HCT116 (cell line): ENCODE measurements at regions not wholly inside any gene's neighbourhood (a gene's known extent, or its start where the extent isn't known, plus 50 kb on each side); places are given as distances from the start of the nearest gene placed in this dataset.

Experiments used
- ATAC-seq: fragments of 200-7000 bp; cut with Tn5 transposase; 2 replicates; pipeline ENCODE4 v1.9.1; 2020; ENCODE audit warnings: mild to moderate bottlenecking, moderate library complexity
- BruUV-seq: library from RNA; stranded (reverse); fragments of 400-500 nt; replicated peaks from 2 replicates; lab custom pipeline; 2021; lab: Mats Ljungman, UMichigan
- CTCF ChIA-PET: fragments of 300-600 bp; sonication (Branson Sonifier 250); formaldehyde crosslinking; loops from one replicate; lab custom pipeline; 2021; ENCODE audit warnings: antibody characterized with exemption; lab: Charles Lee
- POLR2A ChIA-PET: fragments of 300-600, 350-600 bp; sonication (Branson Sonifier 250); formaldehyde crosslinking; loops from one replicate; lab custom pipeline; 2021; ENCODE audit warnings: antibody characterized with exemption; lab: Charles Lee
- RAD21 ChIA-PET, 2 experiments: fragments of 300-600 bp; sonication (Branson Sonifier 250); formaldehyde crosslinking; loops; one replicate each; lab custom pipeline; 2023; ENCODE audit warnings: low total read pairs in 2 of 2; ENCODE audit not compliant: uncharacterized antibody in 2 of 2, unreplicated experiment in 2 of 2, low non-redundant PET in 1 of 2; lab: Charles Lee
- DNase-seq: peaks from one replicate; pipeline ENCODE4 v3.0.0-alpha.2; 2010; ENCODE audit warnings: low read depth, low spot score
- H2AFZ ChIP-seq: fragments of 200-600 bp; shearing (Covaris generic), sonication (generic); 2 replicates; pipeline ENCODE4 v1.6.1; 2017; ENCODE audit warnings: low read depth, mixed run types, mixed read lengths, antibody characterized with exemption, low read length; ENCODE audit not compliant: poor library complexity, severe bottlenecking
- H3K27ac ChIP-seq: 2 replicates; pipeline ENCODE4 v1.5.1; 2012; ENCODE audit warnings: low read depth, low read length
- H3K27me3 ChIP-seq: fragments of 200-600 bp; sonication (generic); 2 replicates; pipeline ENCODE4 v1.6.1; 2016; ENCODE audit warnings: mixed run types, low read length, mixed read lengths; ENCODE audit not compliant: insufficient read depth
- H3K36me3 ChIP-seq, 2 experiments: fragments of 200-500 bp in 1 of 2; fragments of 200-600 bp in 1 of 2; sonication (Bioruptor generic) in 1 of 2; sonication (generic) in 1 of 2; 2 replicates each; pipeline versions ENCODE4 v1.5.1 to v1.6.1; 2014 to 2016; ENCODE audit warnings: low read length in 2 of 2, inconsistent platforms in 1 of 2, mixed read lengths in 1 of 2, mixed run types in 1 of 2; ENCODE audit not compliant: insufficient read depth in 2 of 2, control insufficient read depth in 1 of 2
- H3K4me1 ChIP-seq, 2 experiments: fragments of 200-600 bp in 1 of 2; sonication (generic) in 1 of 2; 2 replicates each; pipeline versions ENCODE4 v1.5.1 to v1.6.1; 2012 to 2017; ENCODE audit warnings: low read length in 2 of 2, inconsistent platforms in 1 of 2, mild to moderate bottlenecking in 1 of 2, mixed read lengths in 1 of 2, mixed run types in 1 of 2, moderate library complexity in 1 of 2; ENCODE audit not compliant: insufficient read depth in 2 of 2, control insufficient read depth in 1 of 2
- H3K4me2 ChIP-seq: fragments of 200-600 bp; sonication (generic); 2 replicates; pipeline ENCODE4 v1.6.1; 2017; ENCODE audit warnings: mixed run types, low read length, mixed read lengths
- H3K4me3 ChIP-seq, 2 experiments: fragments of 200-600 bp in 1 of 2; sonication (generic) in 1 of 2; replicated peaks in 1 of 2; 2 replicates each; pipeline ENCODE4 v1.5.1; 2011 to 2016; ENCODE audit warnings: low read length in 2 of 2, control low read depth in 1 of 2, low read depth in 1 of 2, mild to moderate bottlenecking in 1 of 2, mixed read lengths in 1 of 2, mixed run types in 1 of 2
- H3K79me2 ChIP-seq: fragments of 200-600 bp; sonication (generic); 2 replicates; pipeline ENCODE4 v1.6.1; 2017; ENCODE audit warnings: mild to moderate bottlenecking, mixed run types, low read length, moderate library complexity, mixed read lengths; ENCODE audit not compliant: insufficient read depth
- H3K9ac ChIP-seq: fragments of 200-600 bp; sonication (generic); 2 replicates; pipeline ENCODE4 v1.6.1; 2016; ENCODE audit warnings: low read length, mixed read lengths
- H3K9me2 ChIP-seq: fragments of 200-600 bp; sonication (generic), shearing (Covaris generic); 2 replicates; pipeline ENCODE4 v1.6.1; 2017; ENCODE audit warnings: mixed run types, mild to moderate bottlenecking, moderate library complexity; ENCODE audit not compliant: insufficient read depth
- H3K9me3 ChIP-seq, 2 experiments: fragments of 200-500 bp in 1 of 2; fragments of 200-600 bp in 1 of 2; sonication (Bioruptor generic) in 1 of 2; sonication (generic) in 1 of 2; 2 replicates each; pipeline ENCODE4 v1.6.1; 2014 to 2017; ENCODE audit warnings: low read length in 2 of 2, mixed read lengths in 2 of 2, inconsistent platforms in 1 of 2, low read depth in 1 of 2, mild to moderate bottlenecking in 1 of 2, mixed run types in 1 of 2, moderate library complexity in 1 of 2; ENCODE audit not compliant: control insufficient read depth in 1 of 2, insufficient read depth in 1 of 2
- H4K20me1 ChIP-seq: fragments of 200-600 bp; sonication (generic), shearing (Covaris generic); 2 replicates; pipeline ENCODE4 v1.6.1; 2017; ENCODE audit warnings: mixed run types, mild to moderate bottlenecking, moderate library complexity; ENCODE audit not compliant: insufficient read depth
- CBX3 ChIP-seq: IDR thresholded peaks from 2 replicates; pipeline ENCODE4 v1.6.1; 2012; ENCODE audit warnings: low read depth
- EGR1 ChIP-seq: IDR thresholded peaks from 2 replicates; pipeline ENCODE4 v1.6.1; 2012; ENCODE audit warnings: low read depth
- ELF1 ChIP-seq: IDR thresholded peaks from 2 replicates; pipeline ENCODE4 v1.6.1; 2012; ENCODE audit warnings: low read depth, borderline replicate concordance
- EZH2 ChIP-seq: fragments of 200-600 bp; sonication (generic); IDR thresholded peaks from 2 replicates; pipeline ENCODE4 v1.6.1; 2017; ENCODE audit warnings: antibody characterized with exemption, mixed run types
- EZH2phosphoT487 ChIP-seq: fragments of 200-600 bp; IDR thresholded peaks from 2 replicates; pipeline ENCODE4 v1.6.1; 2018; ENCODE audit warnings: antibody characterized with exemption, borderline replicate concordance
- FOSL1 ChIP-seq: IDR thresholded peaks from 2 replicates; pipeline ENCODE4 v1.6.1; 2012; ENCODE audit warnings: low read depth
- POLR2A ChIP-seq: IDR thresholded peaks from 2 replicates; pipeline ENCODE4 v1.7.0; 2011; ENCODE audit warnings: borderline replicate concordance; ENCODE audit not compliant: insufficient read depth, insufficient read length; ENCODE audit errors: extremely low read depth
- POLR2AphosphoS5 ChIP-seq: IDR thresholded peaks from 2 replicates; pipeline ENCODE4 v1.6.1; 2011; ENCODE audit warnings: mild to moderate bottlenecking, low read depth, low read length, moderate library complexity
- RAD21 ChIP-seq: IDR thresholded peaks from 2 replicates; pipeline ENCODE4 v1.6.1; 2012; ENCODE audit warnings: low read depth, mild to moderate bottlenecking
- SIN3A ChIP-seq: IDR thresholded peaks from 2 replicates; pipeline ENCODE4 v1.6.1; 2012; ENCODE audit warnings: low read depth
- SRF ChIP-seq: IDR thresholded peaks from 2 replicates; pipeline ENCODE4 v1.6.1; 2012; ENCODE audit warnings: low read depth
- TCF7L2 ChIP-seq: IDR thresholded peaks from 2 replicates; pipeline ENCODE4 v1.7.0; 2011; ENCODE audit warnings: borderline replicate concordance, inconsistent platforms; ENCODE audit not compliant: insufficient read depth, insufficient read length; ENCODE audit errors: extremely low read depth
- YY1 ChIP-seq: IDR thresholded peaks from 2 replicates; pipeline ENCODE4 v1.6.1; 2011; ENCODE audit warnings: low read length, low read depth, moderate library complexity, mild to moderate bottlenecking; ENCODE audit not compliant: insufficient replicate concordance; ENCODE audit errors: extremely low read depth
- ZBTB33 ChIP-seq: IDR thresholded peaks from 2 replicates; pipeline ENCODE4 v1.6.1; 2011; ENCODE audit warnings: mild to moderate bottlenecking, low read length, moderate library complexity; ENCODE audit not compliant: insufficient replicate concordance; ENCODE audit errors: extremely low read depth
- ZFX ChIP-seq: fragments of 450-650 bp; IDR thresholded peaks from 2 replicates; pipeline ENCODE4 v1.6.1; 2017
- ZNF274 ChIP-seq: fragments of 200-500 bp; sonication (Bioruptor generic); IDR thresholded peaks from 2 replicates; pipeline ENCODE4 v1.6.1; 2014; ENCODE audit warnings: mild to moderate bottlenecking, low read depth, low read length, inconsistent platforms
- intact Hi-C: fragments of 100-400 bp; cut with micrococcal nuclease; formaldehyde crosslinking; loops from 2 replicates; pipeline ENCODE4 v1.10.0; 2022
- TF ChIP-seq, protein P1 (sequence below): IDR thresholded peaks from 2 replicates; pipeline ENCODE4 v1.6.1; 2012
- TF ChIP-seq, protein P2 (sequence below): IDR thresholded peaks from 2 replicates; pipeline ENCODE4 v1.6.1; 2012; ENCODE audit warnings: low read depth
- TF ChIP-seq, protein P3 (sequence below), 3 experiments: fragments of 200-600 bp in 1 of 3; sonication (generic) in 1 of 3; IDR thresholded peaks in 2 of 3; conservative IDR thresholded peaks in 1 of 3; 2 replicates each; pipeline ENCODE4 v1.5.1; 2012 to 2017; ENCODE audit warnings: low read depth in 2 of 3, low read length in 2 of 3, antibody characterized with exemption in 1 of 3, borderline replicate concordance in 1 of 3, control low read depth in 1 of 3, mild to moderate bottlenecking in 1 of 3, mixed read lengths in 1 of 3, mixed run types in 1 of 3, moderate library complexity in 1 of 3; ENCODE audit not compliant: insufficient read depth in 1 of 3

DNA sequence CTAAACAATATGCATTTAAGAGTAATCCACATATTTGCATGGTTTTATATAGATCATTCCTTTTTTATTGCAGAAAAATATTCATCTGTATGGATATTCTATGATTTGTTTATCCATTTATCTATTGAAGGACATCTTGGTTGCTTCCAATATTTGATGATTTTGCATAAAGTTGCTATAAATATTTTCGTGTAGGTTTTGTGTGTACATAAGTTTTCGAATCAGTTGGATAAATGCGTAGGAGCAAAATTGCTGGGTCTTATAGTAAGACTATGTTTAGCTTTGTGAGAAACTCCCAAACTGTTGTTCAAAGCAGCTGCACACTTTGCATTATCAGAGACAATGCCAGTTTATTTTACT lies 971.2 kb downstream of the DIPK2A start:
- ChIA-PET CTCF (no interaction called here), RAD21 (no interaction called here), POLR2A (no interaction called here)
- Histone ChIP-seq H3K27ac (no peak overlapping the region), H3K36me3 (no peaks in the 10 kb centered on the region), H3K4me2 (no peak overlapping the region), H3K4me1 (no peaks in the 10 kb centered on the region), H3K9me2 (no peaks in the 10 kb centered on the region), H4K20me1 (no peaks in the 10 kb centered on the region), H3K79me2 (no peaks in the 10 kb centered on the region), H3K27me3 (no peaks in the 10 kb centered on the region), H3K9me3 (no peaks in the 10 kb centered on the region), H2AFZ (no peak overlapping the region), H3K4me3 (no peak overlapping the region), H3K9ac (no peak overlapping the region)
- BruUV-seq: no TSS peak
- DNase-seq (no peak), ATAC-seq (no peak)
- intact Hi-C loops: no loop called here
- TF ChIP-seq YY1 (no peak), ZBTB33 (no peak), ZFX (no peak), SRF (no peak), EGR1 (no peak), POLR2AphosphoS5 (no peak), FOSL1 (no peak), ELF1 (no peak), POLR2A (no peak), EZH2 (no peak), EZH2phosphoT487 (no peak), CBX3 (no peak), SIN3A (no peak), ZNF274 (no peak), RAD21 (no peak), TCF7L2 (no peak)
- TF ChIP-seq, protein P1, sequence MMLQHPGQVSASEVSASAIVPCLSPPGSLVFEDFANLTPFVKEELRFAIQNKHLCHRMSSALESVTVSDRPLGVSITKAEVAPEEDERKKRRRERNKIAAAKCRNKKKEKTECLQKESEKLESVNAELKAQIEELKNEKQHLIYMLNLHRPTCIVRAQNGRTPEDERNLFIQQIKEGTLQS: no peak
- TF ChIP-seq, protein P2, sequence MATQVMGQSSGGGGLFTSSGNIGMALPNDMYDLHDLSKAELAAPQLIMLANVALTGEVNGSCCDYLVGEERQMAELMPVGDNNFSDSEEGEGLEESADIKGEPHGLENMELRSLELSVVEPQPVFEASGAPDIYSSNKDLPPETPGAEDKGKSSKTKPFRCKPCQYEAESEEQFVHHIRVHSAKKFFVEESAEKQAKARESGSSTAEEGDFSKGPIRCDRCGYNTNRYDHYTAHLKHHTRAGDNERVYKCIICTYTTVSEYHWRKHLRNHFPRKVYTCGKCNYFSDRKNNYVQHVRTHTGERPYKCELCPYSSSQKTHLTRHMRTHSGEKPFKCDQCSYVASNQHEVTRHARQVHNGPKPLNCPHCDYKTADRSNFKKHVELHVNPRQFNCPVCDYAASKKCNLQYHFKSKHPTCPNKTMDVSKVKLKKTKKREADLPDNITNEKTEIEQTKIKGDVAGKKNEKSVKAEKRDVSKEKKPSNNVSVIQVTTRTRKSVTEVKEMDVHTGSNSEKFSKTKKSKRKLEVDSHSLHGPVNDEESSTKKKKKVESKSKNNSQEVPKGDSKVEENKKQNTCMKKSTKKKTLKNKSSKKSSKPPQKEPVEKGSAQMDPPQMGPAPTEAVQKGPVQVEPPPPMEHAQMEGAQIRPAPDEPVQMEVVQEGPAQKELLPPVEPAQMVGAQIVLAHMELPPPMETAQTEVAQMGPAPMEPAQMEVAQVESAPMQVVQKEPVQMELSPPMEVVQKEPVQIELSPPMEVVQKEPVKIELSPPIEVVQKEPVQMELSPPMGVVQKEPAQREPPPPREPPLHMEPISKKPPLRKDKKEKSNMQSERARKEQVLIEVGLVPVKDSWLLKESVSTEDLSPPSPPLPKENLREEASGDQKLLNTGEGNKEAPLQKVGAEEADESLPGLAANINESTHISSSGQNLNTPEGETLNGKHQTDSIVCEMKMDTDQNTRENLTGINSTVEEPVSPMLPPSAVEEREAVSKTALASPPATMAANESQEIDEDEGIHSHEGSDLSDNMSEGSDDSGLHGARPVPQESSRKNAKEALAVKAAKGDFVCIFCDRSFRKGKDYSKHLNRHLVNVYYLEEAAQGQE: no peak
- TF ChIP-seq, protein P3, sequence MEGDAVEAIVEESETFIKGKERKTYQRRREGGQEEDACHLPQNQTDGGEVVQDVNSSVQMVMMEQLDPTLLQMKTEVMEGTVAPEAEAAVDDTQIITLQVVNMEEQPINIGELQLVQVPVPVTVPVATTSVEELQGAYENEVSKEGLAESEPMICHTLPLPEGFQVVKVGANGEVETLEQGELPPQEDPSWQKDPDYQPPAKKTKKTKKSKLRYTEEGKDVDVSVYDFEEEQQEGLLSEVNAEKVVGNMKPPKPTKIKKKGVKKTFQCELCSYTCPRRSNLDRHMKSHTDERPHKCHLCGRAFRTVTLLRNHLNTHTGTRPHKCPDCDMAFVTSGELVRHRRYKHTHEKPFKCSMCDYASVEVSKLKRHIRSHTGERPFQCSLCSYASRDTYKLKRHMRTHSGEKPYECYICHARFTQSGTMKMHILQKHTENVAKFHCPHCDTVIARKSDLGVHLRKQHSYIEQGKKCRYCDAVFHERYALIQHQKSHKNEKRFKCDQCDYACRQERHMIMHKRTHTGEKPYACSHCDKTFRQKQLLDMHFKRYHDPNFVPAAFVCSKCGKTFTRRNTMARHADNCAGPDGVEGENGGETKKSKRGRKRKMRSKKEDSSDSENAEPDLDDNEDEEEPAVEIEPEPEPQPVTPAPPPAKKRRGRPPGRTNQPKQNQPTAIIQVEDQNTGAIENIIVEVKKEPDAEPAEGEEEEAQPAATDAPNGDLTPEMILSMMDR (IDR thresholded peaks at IDR 0.05 in 2 of 3, conservative IDR thresholded peaks at IDR 0.05 in 1 of 3; ENCODE audit: borderline replicate concordance in 1 of 3, insufficient read depth in 1 of 3, low read depth in 2 of 3, low read length in 2 of 3): no peak
